ENCODE measurements at regions not wholly inside any gene's neighbourhood (a gene's known extent, or its start where the extent isn't known, plus 50 kb on each side); places are given as distances from the start of the nearest gene placed in this dataset.

- TF ChIP-seq JUND (IDR thresholded peaks at IDR 0.05; ENCODE audit: low read depth): no peak
- DNase-seq (ENCODE audit: low read depth in 1 of 2, low spot score in 1 of 2): no peak
These were observed 165.7 kb upstream of the GNAI1 start for GRCh38 chr7:79968894-79969293.

DNA sequence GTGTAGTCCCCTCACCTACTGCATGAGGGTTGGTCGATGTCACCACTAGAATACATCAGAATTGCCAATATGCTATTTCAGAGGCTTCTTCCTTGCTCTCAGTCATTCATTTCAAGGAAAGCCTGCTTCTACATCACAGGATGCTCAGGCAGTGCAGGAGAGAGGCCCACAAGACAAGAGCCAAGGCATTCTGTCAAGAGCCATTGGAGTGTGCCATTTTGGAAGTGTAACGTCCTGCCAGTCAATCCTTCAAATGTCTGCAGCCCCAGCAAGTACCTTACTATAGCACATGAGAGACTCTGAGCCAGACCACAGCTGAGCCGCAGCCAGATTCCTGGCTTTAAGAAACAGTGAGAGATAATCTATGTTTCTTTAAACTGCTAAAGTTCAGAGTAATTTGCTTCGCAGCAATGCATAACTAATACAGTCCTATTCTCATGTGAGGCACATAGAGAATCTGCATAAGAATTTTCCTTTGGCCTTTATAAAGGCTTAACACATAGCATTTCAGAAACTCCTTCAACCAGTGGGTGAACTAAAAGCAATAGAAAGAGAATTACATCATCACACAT lies 166.5 kb upstream of the GNAI1 start:
- no peak for DNase-seq (ENCODE audit: low read depth in 1 of 2, low spot score in 1 of 2)
- TF ChIP-seq JUND (IDR thresholded peaks at IDR 0.05; ENCODE audit: low read depth): no peak
- in situ Hi-C loops (cut with HindIII; ENCODE audit: low pct_unique_long_range_greater_than_20kb, low sequenced_read_pairs): no loop called here

More at GRCh38 chr7:79968894-79969293, 165.7 kb upstream of the GNAI1 start:
- in situ Hi-C loops (cut with HindIII; ENCODE audit: low pct_unique_long_range_greater_than_20kb, low sequenced_read_pairs): no loop called here

DNA sequence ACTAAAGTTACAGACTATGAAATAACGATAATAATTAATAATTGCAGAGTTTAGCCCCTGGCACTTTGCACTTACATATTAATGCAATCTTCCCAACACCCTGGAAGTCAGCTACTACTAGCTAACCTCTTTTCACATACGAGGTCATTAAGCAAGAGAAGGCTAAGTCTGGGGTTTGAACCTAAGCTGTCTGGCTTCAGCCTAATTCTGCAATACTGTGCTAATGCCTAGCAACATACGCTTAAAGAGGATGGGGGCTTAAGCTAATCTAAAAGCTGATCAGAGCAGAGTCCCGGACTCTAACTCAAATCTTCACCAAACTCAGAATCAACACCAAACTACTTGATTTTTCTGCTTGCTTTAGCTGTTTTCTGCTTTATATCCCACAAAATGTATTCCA lies 168.7 kb upstream of the GNAI1 start:
- in situ Hi-C loops (cut with HindIII; ENCODE audit: low pct_unique_long_range_greater_than_20kb, low sequenced_read_pairs): no loop called here
- no peak for DNase-seq (ENCODE audit: low read depth in 1 of 2, low spot score in 1 of 2)
- no peak for TF ChIP-seq JUND (IDR thresholded peaks at IDR 0.05; ENCODE audit: low read depth)

DNA sequence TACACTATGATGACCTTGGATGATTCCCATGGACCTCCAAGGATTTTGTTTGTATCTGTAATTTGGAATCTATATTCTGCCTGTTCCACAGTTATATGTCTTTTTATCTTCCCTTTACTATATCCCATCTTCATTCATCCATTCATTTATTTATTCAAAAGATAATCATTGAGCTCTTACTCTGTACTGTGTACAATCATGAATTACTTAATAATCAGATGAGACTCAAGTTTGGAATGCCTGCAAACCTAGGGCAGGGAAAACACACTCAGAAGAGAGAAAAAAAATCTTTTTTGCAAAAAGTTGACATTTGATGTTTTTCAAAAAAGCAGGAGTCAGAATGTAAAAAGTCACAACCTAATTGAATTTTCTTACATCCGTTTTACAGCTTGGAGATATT lies 170.2 kb upstream of the GNAI1 start:
- no peak for DNase-seq (ENCODE audit: low read depth in 1 of 2, low spot score in 1 of 2)
- no peak for TF ChIP-seq JUND (IDR thresholded peaks at IDR 0.05; ENCODE audit: low read depth)
- in situ Hi-C loops (cut with HindIII; ENCODE audit: low pct_unique_long_range_greater_than_20kb, low sequenced_read_pairs): no loop called here

DNA sequence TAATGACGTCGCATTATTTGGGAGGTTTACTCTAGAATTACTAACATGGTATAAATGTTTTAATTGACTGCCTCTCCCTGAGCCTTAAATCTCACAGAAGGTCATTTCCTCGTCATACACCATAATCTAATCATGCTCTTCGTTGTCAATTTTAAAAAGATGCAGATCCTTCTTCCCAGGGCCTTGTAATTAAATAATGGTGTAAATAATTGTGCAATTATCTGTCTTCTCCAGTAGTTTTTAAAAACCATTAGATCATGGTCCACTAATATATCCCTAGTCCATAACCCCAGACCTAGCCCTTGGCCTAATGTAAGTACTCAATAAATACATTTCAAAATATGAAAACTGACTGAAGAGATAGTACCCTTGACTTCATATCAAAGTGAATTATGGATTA lies 181.5 kb upstream of the GNAI1 start:
- no peak for TF ChIP-seq JUND (IDR thresholded peaks at IDR 0.05; ENCODE audit: low read depth)
- in situ Hi-C loops (cut with HindIII; ENCODE audit: low pct_unique_long_range_greater_than_20kb, low sequenced_read_pairs): no loop called here
- no peak for DNase-seq (ENCODE audit: low read depth in 1 of 2, low spot score in 1 of 2)

DNA sequence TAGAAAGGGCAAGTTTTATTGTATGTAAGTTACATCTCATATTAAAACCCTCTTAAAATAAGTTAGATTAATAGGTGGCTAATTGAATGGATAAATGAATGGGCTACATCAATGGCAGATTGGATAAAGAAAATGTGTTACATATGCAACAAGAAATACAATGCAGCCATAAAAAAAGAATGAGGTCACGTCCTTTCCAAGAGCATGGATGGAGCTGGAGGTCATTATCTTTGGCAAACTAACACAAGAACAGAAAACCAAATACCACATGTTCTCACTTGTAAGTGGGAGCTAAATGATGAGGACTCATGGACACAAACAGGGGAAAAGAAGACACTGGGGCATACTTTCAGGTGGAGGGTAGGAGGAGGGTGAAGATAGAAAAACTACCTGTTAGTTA lies 182.2 kb upstream of the GNAI1 start:
- in situ Hi-C loops (cut with HindIII; ENCODE audit: low pct_unique_long_range_greater_than_20kb, low sequenced_read_pairs): no loop called here
- DNase-seq (ENCODE audit: low read depth in 1 of 2, low spot score in 1 of 2): no peak
- no peak for TF ChIP-seq JUND (IDR thresholded peaks at IDR 0.05; ENCODE audit: low read depth)

DNA sequence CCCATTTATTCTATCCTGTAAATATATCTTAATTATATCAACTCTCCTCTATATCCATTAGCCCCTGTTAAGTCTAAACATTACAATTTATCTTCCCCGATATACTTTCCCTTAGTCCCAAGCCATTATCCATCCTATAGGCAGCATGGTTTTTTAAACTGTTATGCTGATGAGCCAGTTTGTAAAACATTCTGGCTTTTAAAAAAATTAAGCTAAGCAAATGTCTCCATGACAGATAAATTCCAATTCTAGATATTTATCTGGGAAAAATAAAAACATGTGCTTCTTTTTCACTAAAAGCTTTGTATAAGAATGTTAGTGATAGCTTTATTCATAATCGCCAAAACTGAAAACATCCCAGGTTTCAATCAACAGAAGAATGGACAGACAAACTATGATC lies 183.2 kb upstream of the GNAI1 start:
- TF ChIP-seq JUND (IDR thresholded peaks at IDR 0.05; ENCODE audit: low read depth): no peak
- no peak for DNase-seq (ENCODE audit: low read depth in 1 of 2, low spot score in 1 of 2)
- in situ Hi-C loops (cut with HindIII; ENCODE audit: low pct_unique_long_range_greater_than_20kb, low sequenced_read_pairs): no loop called here

GRCh38 chr7:79949778-79950177 lies 184.9 kb upstream of the GNAI1 start:
- TF ChIP-seq JUND (IDR thresholded peaks at IDR 0.05; ENCODE audit: low read depth): no peak
- in situ Hi-C loops (cut with HindIII; ENCODE audit: low pct_unique_long_range_greater_than_20kb, low sequenced_read_pairs): no loop called here
- DNase-seq (ENCODE audit: low read depth in 1 of 2, low spot score in 1 of 2): no peak

GRCh38 chr7:79936281-79936983 lies 198.2 kb upstream of the GNAI1 start:
- in situ Hi-C loops (cut with HindIII; ENCODE audit: low pct_unique_long_range_greater_than_20kb, low sequenced_read_pairs): no loop called here
- no peak for TF ChIP-seq JUND (IDR thresholded peaks at IDR 0.05; ENCODE audit: low read depth)
- peak in 1 of 2 experiments; percentile 16 for DNase-seq (ENCODE audit: low read depth in 1 of 2, low spot score in 1 of 2)

DNA sequence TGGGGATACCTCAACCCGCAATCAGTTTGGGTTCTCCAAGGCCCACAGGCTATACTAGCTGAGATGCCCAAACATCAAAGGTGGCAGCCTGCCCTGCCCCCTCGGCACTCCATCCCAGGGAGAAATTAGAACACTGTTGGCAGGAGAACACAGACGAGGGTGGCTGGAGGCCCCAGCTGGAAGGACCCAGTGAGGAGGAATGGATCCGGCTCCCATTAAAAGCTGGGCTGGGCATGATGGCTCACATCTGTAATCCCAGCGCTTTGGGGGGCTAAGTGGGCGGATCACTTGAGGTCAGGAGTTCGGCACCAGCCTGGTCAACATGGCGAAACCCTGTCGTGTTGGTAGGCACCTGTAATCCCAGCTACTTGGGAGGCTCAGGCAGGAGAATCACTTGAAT lies 199.9 kb upstream of the GNAI1 start:
- TF ChIP-seq JUND (IDR thresholded peaks at IDR 0.05; ENCODE audit: low read depth): no peak
- no peak for DNase-seq (ENCODE audit: low read depth in 1 of 2, low spot score in 1 of 2)
- in situ Hi-C loops (cut with HindIII; ENCODE audit: low pct_unique_long_range_greater_than_20kb, low sequenced_read_pairs): no loop called here

DNA sequence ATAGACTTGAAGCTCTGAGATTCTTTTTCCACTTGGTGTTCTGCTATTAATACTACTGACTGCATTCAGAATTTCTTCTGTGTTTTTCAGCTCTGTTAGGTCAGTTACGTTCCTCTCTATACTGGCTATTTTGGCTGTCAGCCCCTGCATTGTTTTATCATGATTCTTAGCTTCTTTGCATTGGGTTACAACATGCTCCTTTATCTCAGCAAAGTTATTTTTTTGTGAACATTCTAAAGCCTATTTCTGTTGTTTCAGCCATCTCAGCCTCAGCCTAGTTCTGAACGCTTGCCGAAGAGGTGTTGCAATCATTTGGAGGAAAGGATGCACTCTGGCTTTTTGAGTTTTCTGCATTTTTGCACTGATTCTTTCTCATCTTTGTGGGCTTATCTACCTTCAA lies 201.5 kb upstream of the GNAI1 start:
- no peak for DNase-seq (ENCODE audit: low read depth in 1 of 2, low spot score in 1 of 2)
- in situ Hi-C loops (cut with HindIII; ENCODE audit: low pct_unique_long_range_greater_than_20kb, low sequenced_read_pairs): no loop called here
- no peak for TF ChIP-seq JUND (IDR thresholded peaks at IDR 0.05; ENCODE audit: low read depth)

GRCh38 chr7:79930604-79931003 lies 204.0 kb upstream of the GNAI1 start:
- no peak for TF ChIP-seq JUND (IDR thresholded peaks at IDR 0.05; ENCODE audit: low read depth)
- in situ Hi-C loops (cut with HindIII; ENCODE audit: low pct_unique_long_range_greater_than_20kb, low sequenced_read_pairs): no loop called here
- DNase-seq (ENCODE audit: low read depth in 1 of 2, low spot score in 1 of 2): no peak

DNA sequence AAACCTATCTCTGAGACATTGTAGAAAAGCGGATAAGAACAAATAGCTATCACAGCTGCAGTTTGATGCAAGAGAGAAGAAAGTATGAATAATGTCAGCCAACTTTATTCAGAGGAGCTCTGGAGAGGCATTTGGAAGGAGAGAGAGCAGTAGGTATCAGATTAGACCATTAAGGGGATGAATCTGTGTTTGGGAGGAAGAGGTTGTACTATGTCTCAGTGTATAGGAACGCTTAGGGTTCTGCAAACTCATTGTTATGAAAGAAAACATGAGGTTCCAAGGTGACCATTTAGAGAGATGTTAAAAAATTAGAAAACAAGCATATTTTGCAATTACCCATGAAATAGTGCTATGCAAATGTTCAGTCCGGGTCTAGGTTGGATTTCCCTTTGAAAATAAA lies 207.5 kb upstream of the GNAI1 start:
- TF ChIP-seq JUND (IDR thresholded peaks at IDR 0.05; ENCODE audit: low read depth): no peak
- in situ Hi-C loops (cut with HindIII; ENCODE audit: low pct_unique_long_range_greater_than_20kb, low sequenced_read_pairs): no loop called here
- no peak for DNase-seq (ENCODE audit: low read depth in 1 of 2, low spot score in 1 of 2)

GRCh38 chr7:79923953-79924352 lies 210.7 kb upstream of the GNAI1 start:
- in situ Hi-C loops (cut with HindIII; ENCODE audit: low pct_unique_long_range_greater_than_20kb, low sequenced_read_pairs): no loop called here
- TF ChIP-seq JUND (IDR thresholded peaks at IDR 0.05; ENCODE audit: low read depth): no peak
- DNase-seq (ENCODE audit: low read depth in 1 of 2, low spot score in 1 of 2): no peak
